BLaER1 treated with 17β-estradiol and CSF1 and Interleukin-3, amounts not matched to agents 10 nM and 100 nM (cell line): ENCODE measurements at regions not wholly inside any gene's neighbourhood (a gene's known extent, or its start where the extent isn't known, plus 50 kb on each side); places are given as distances from the start of the nearest gene placed in this dataset.
A peak's percentile ranks its signal among the peaks of the same experiment; 100 is the strongest.

Source experiments
- H3K27ac ChIP-seq, 11 experiments: shearing (Covaris generic); formaldehyde crosslinking; 2 replicates each; pipeline ENCODE4 v1.8.1; 2022
- H3K27me3 ChIP-seq, 11 experiments: shearing (Covaris generic); formaldehyde crosslinking; 2 replicates each; pipeline ENCODE4 v1.8.1; 2022
- H3K36me3 ChIP-seq, 11 experiments: shearing (Covaris generic); formaldehyde crosslinking; 2 replicates each; pipeline ENCODE4 v1.8.1; 2022
- H3K4me1 ChIP-seq, 10 experiments: shearing (Covaris generic); formaldehyde crosslinking; 2 replicates each; pipeline ENCODE4 v1.8.1; 2022
- H3K4me2 ChIP-seq, 11 experiments: shearing (Covaris generic); formaldehyde crosslinking; 2 replicates each; pipeline ENCODE4 v1.8.1; 2022
- H3K4me3 ChIP-seq, 10 experiments: shearing (Covaris generic); formaldehyde crosslinking; 2 replicates each; pipeline ENCODE4 v1.8.1; 2022
- H3K9ac ChIP-seq, 11 experiments: shearing (Covaris generic); formaldehyde crosslinking; 2 replicates each; pipeline ENCODE4 v1.8.1; 2022
- H3K9me3 ChIP-seq, 11 experiments: shearing (Covaris generic); formaldehyde crosslinking; replicated peaks in 1 of 11; 2 replicates each; pipeline ENCODE4 v1.8.1; 2022
- H4K20me1 ChIP-seq, 11 experiments: shearing (Covaris generic); formaldehyde crosslinking; 2 replicates each; pipeline ENCODE4 v1.8.1; 2022
- Cebpa-rat ChIP-seq, 11 experiments: shearing (Covaris generic); IDR thresholded peaks; 2 replicates each; pipeline ENCODE4 v1.8.1; 2022

DNA sequence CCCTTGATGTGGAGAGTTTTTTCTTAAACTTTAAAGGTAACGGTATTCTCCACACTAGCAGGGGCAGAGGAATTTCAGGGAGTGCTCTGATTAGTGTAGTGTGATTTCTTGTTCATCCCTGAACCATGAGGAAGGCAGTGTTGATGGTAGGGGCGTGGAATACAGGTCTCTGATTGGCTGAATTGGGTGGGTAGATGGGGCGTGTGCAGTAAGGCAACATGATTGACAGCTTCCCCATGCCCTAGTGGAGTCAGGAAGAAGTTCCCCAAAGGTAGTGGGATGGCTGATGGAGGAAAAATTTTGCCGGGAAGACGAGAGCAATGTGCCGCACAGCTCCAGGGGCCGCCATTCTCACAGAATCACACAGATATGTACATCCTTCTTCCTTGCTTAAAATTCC, 97.4 kb upstream of the SALL4 start:
- no peak for TF ChIP-seq Cebpa-rat (IDR thresholded peaks at IDR 0.05)
- Histone ChIP-seq H3K4me3 (no peak overlapping the region), H3K9me3 (peaks cover 0 to 31% (median 17%) of the 10 kb centered on the region in 11 experiments; a peak in 15 of 22 replicates), H3K36me3 (no peaks in the 10 kb centered on the region), H3K9ac (no peak overlapping the region), H3K27ac (no peak overlapping the region), H3K27me3 (no peaks in the 10 kb centered on the region), H4K20me1 (no peaks in the 10 kb centered on the region), H3K4me1 (peaks cover 0 to 15% (median 12%) of the 10 kb centered on the region in 10 experiments; a peak in 15 of 20 replicates), H3K4me2 (no peak overlapping the region)

- Histone ChIP-seq H4K20me1 (no peaks in the 10 kb centered on the region), H3K4me3 (no peak overlapping the region), H3K4me2 (no peak overlapping the region), H3K27ac (no peak overlapping the region), H3K4me1 (peaks cover 0 to 15% (median 12%) of the 10 kb centered on the region in 10 experiments; a peak in 15 of 20 replicates), H3K36me3 (no peaks in the 10 kb centered on the region), H3K9ac (no peak overlapping the region), H3K9me3 (peaks cover 0 to 27% (median 12%) of the 10 kb centered on the region in 11 experiments; a peak in 13 of 22 replicates), H3K27me3 (no peaks in the 10 kb centered on the region)
- no peak for TF ChIP-seq Cebpa-rat (IDR thresholded peaks at IDR 0.05)
Measured at GRCh38 chr20:51898788-51899187, 96.5 kb upstream of the SALL4 start.

DNA sequence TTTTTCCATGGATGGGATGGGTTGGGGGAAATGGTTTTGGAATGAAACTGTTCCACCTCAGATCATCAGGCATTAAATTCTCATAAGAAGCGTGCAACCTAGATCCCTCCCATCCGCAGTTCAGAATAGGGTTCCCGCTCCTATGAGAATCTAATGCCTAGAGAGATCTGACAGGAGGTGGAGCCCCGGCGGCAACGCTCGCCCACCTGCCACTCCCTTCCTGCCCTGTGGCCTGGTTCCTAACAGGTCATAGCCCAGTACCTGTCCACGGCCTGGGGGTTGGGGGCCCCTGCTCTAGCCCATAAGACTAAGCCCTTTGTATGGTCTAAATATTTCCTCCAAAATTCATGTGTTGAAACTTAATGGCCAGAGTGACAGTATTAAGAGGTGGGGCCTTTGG, 92.3 kb upstream of the SALL4 start:
- H3K27me3 ChIP-seq, result no peaks in the 10 kb centered on the region
- peaks cover 0 to 7% (median 0%) of the 10 kb centered on the region in 11 experiments; a peak in 3 of 22 replicates for H3K9me3 ChIP-seq
- H3K4me1 ChIP-seq, result no peaks in the 10 kb centered on the region
- H3K4me2 ChIP-seq, result no peak overlapping the region
- H3K4me3 ChIP-seq, result no peak overlapping the region
- H3K36me3 ChIP-seq, result no peaks in the 10 kb centered on the region
- H3K9ac ChIP-seq, result no peak overlapping the region
- H4K20me1 ChIP-seq, result no peaks in the 10 kb centered on the region
- no peak overlapping the region for H3K27ac ChIP-seq
- no peak for TF ChIP-seq Cebpa-rat (IDR thresholded peaks at IDR 0.05)

GRCh38 chr20:51894201-51894600, 91.9 kb upstream of the SALL4 start:
- Histone ChIP-seq H3K27ac (no peak overlapping the region), H3K9me3 (peaks cover 0 to 7% (median 0%) of the 10 kb centered on the region in 11 experiments; a peak in 3 of 22 replicates), H3K4me1 (no peaks in the 10 kb centered on the region), H3K4me2 (no peak overlapping the region), H3K36me3 (no peaks in the 10 kb centered on the region), H3K4me3 (no peak overlapping the region), H3K27me3 (no peaks in the 10 kb centered on the region), H4K20me1 (no peaks in the 10 kb centered on the region), H3K9ac (no peak overlapping the region)
- no peak for TF ChIP-seq Cebpa-rat (IDR thresholded peaks at IDR 0.05)

DNA sequence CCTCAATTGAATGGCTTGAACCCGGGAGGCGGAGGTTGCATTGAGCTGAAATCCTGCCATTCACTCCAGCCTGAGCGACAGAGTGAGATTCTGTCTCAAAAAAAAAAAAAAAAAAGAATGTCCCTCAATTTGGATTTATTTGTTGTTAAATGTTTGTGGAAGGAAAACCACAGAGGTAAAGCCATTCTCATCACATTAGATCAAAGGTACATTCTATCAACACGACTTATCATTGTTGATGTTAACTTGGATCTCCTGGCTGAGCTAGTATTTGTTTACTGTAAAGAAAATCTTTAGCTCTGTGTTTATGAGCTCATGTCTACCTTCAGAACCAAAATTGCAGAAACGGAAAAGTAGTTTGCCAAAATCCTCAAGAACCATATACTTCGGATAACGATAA, 91.4 kb upstream of the SALL4 start:
- Histone ChIP-seq H4K20me1 (no peaks in the 10 kb centered on the region), H3K27me3 (no peaks in the 10 kb centered on the region)

DNA sequence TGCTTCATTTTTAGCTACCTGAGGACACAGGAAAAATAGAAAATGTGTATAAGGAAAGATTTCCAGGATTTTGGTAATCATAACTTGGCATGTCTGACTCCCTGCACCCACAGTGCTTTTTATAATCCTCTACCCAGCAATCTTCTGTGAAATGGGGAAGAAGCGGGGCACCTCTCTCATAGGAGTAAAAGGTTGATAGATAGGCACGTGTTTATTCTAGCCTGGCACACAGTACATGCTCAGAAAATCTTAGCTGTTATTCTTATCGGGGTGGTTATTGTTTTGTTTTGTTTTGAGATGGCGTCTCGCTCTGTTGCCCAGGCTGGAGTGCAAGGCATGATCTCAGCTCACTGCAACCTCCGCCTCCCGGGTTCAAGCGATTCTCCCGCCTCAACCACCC, 87.7 kb upstream of the SALL4 start:
- H3K27me3 ChIP-seq, result no peaks in the 10 kb centered on the region
- no peak for TF ChIP-seq Cebpa-rat (IDR thresholded peaks at IDR 0.05)
- no peak overlapping the region for H3K9ac ChIP-seq
- no peak overlapping the region for H3K27ac ChIP-seq
- no peaks in the 10 kb centered on the region for H3K36me3 ChIP-seq
- H3K4me3 ChIP-seq, result no peak overlapping the region
- peaks cover 0 to 8% (median 0%) of the 10 kb centered on the region in 10 experiments; a peak in 5 of 20 replicates for H3K4me1 ChIP-seq
- H4K20me1 ChIP-seq, result no peaks in the 10 kb centered on the region
- H3K9me3 ChIP-seq, result no peaks in the 10 kb centered on the region
- no peak overlapping the region for H3K4me2 ChIP-seq

More for the DNA sequence above, 91.4 kb upstream of the SALL4 start:
- H3K36me3 ChIP-seq, result no peaks in the 10 kb centered on the region
- H3K4me2 ChIP-seq, result no peak overlapping the region
- no peak overlapping the region for H3K4me3 ChIP-seq
- H3K4me1 ChIP-seq, result no peaks in the 10 kb centered on the region
- peaks cover 0 to 2% (median 0%) of the 10 kb centered on the region in 11 experiments; a peak in 2 of 22 replicates for H3K9me3 ChIP-seq
- H3K27ac ChIP-seq, result no peak overlapping the region
- no peak for TF ChIP-seq Cebpa-rat (IDR thresholded peaks at IDR 0.05)
- no peak overlapping the region for H3K9ac ChIP-seq

- Histone ChIP-seq H3K9ac (no peak overlapping the region), H3K4me3 (no peak overlapping the region), H3K4me1 (peaks cover 0 to 14% (median 0%) of the 10 kb centered on the region in 10 experiments; a peak in 7 of 20 replicates), H4K20me1 (no peaks in the 10 kb centered on the region), H3K9me3 (no peaks in the 10 kb centered on the region), H3K36me3 (no peaks in the 10 kb centered on the region), H3K27me3 (no peaks in the 10 kb centered on the region), H3K27ac (no peak overlapping the region), H3K4me2 (no peak overlapping the region)
- TF ChIP-seq Cebpa-rat (IDR thresholded peaks at IDR 0.05), result no peak
Measured at GRCh38 chr20:51889466-51889865, 87.1 kb upstream of the SALL4 start.

DNA sequence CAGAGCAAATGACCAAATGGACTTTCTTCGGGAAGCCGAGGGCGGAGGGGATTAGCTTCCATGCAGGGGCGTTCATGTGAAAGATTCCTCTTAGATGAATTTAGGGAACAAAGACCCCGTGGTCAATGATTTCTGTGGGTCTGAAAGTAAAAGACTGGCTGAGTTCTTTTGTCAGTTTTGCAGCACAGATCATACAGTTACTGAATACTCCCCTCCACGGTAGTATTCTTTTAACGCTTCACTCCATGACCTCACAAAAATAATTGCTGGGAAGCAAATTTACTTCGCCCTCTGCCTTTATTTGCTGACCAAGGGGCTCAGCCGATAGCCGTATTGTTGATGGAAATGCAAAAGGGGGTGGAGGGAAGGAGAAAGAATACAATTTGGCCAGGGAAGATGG, 86.0 kb upstream of the SALL4 start:
- Histone ChIP-seq H3K4me3 (no peak overlapping the region), H3K36me3 (no peaks in the 10 kb centered on the region), H3K27ac (no peak overlapping the region), H3K4me2 (no peak overlapping the region), H3K9ac (no peak overlapping the region), H4K20me1 (no peaks in the 10 kb centered on the region), H3K4me1 (peaks cover 0 to 16% (median 0%) of the 10 kb centered on the region in 10 experiments; a peak in 7 of 20 replicates), H3K27me3 (no peaks in the 10 kb centered on the region), H3K9me3 (no peaks in the 10 kb centered on the region)
- TF ChIP-seq Cebpa-rat (IDR thresholded peaks at IDR 0.05), result no peak

GRCh38 chr20:51886891-51887608, 84.7 kb upstream of the SALL4 start:
- H3K9ac ChIP-seq, result no peak overlapping the region
- H3K27ac ChIP-seq, result no peak overlapping the region
- no peaks in the 10 kb centered on the region for H3K36me3 ChIP-seq
- H3K27me3 ChIP-seq, result no peaks in the 10 kb centered on the region
- H3K9me3 ChIP-seq, result no peaks in the 10 kb centered on the region
- H3K4me1 ChIP-seq, result peaks cover 0 to 16% (median 0%) of the 10 kb centered on the region in 10 experiments; a peak in 7 of 20 replicates
- no peak overlapping the region for H3K4me3 ChIP-seq
- no peak overlapping the region for H3K4me2 ChIP-seq
- H4K20me1 ChIP-seq, result no peaks in the 10 kb centered on the region
- no peak for TF ChIP-seq Cebpa-rat (IDR thresholded peaks at IDR 0.05)

DNA sequence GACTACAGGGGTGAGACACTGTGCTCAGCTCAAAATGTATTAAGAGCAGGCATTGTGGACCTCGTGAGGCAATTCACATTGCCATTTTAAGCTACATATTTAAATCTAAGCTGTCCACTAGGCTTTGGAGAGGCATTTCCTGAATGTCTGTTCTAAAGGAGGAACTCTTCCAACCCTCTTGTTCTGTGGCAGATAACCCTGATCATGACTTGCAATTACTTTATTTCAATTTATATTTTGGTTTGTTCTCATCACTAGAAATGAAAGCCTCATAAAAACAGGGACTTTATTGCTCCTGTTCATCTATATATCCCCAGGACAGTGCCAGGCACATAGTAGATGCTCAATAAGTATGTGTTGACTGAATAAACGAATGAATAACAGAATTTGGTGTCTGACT, 84.0 kb upstream of the SALL4 start:
- H3K9ac ChIP-seq, result no peak overlapping the region
- H3K27me3 ChIP-seq, result no peaks in the 10 kb centered on the region
- no peaks in the 10 kb centered on the region for H3K9me3 ChIP-seq
- no peaks in the 10 kb centered on the region for H3K36me3 ChIP-seq
- TF ChIP-seq Cebpa-rat (IDR thresholded peaks at IDR 0.05), result no peak
- H3K27ac ChIP-seq, result no peak overlapping the region
- H4K20me1 ChIP-seq, result no peaks in the 10 kb centered on the region
- peak overlapping the region in 2 of 11 experiments; percentile 49 to 64; a peak in 5 of 22 replicates for H3K4me2 ChIP-seq
- H3K4me3 ChIP-seq, result no peak overlapping the region
- peaks cover 0 to 16% (median 0%) of the 10 kb centered on the region in 10 experiments; a peak in 7 of 20 replicates for H3K4me1 ChIP-seq
